Nephron (organoid): ENCODE measurements at regions not wholly inside any gene's neighbourhood (a gene's known extent, or its start where the extent isn't known, plus 50 kb on each side); places are given as distances from the start of the nearest gene placed in this dataset.

Experiments
- H3K27ac Mint-ChIP-seq, 3 experiments: 2 replicates each; pipeline ENCODE4 v1.8.0; 2020; ENCODE audit warnings: mixed read lengths in 3 of 3, mild to moderate bottlenecking in 2 of 3, moderate library complexity in 1 of 3
- H3K27me3 Mint-ChIP-seq: 2 replicates; pipeline ENCODE4 v1.8.0; 2021; ENCODE audit warnings: low read depth, mild to moderate bottlenecking, moderate library complexity, mixed read lengths
- H3K36me3 Mint-ChIP-seq: 2 replicates; pipeline ENCODE4 v1.8.0; 2020; ENCODE audit warnings: low read depth, mixed read lengths
- H3K4me1 Mint-ChIP-seq: 2 replicates; pipeline ENCODE4 v1.8.0; 2020; ENCODE audit warnings: mixed read lengths
- H3K4me3 Mint-ChIP-seq, 3 experiments: 2 replicates each; pipeline ENCODE4 v1.8.0; 2020; ENCODE audit warnings: mild to moderate bottlenecking in 3 of 3, mixed read lengths in 3 of 3, moderate library complexity in 2 of 3
- H3K9me3 Mint-ChIP-seq: 2 replicates; pipeline ENCODE4 v1.8.0; 2020; ENCODE audit warnings: mixed read lengths
- TF ChIP-seq, protein P1 (sequence below), 3 experiments: fragments of 200-600 bp; sonication (generic); IDR thresholded peaks; one replicate each; pipeline ENCODE4 v1.5.0; 2021; ENCODE audit warnings: antibody characterized with exemption in 3 of 3; ENCODE audit not compliant: unreplicated experiment in 3 of 3

DNA sequence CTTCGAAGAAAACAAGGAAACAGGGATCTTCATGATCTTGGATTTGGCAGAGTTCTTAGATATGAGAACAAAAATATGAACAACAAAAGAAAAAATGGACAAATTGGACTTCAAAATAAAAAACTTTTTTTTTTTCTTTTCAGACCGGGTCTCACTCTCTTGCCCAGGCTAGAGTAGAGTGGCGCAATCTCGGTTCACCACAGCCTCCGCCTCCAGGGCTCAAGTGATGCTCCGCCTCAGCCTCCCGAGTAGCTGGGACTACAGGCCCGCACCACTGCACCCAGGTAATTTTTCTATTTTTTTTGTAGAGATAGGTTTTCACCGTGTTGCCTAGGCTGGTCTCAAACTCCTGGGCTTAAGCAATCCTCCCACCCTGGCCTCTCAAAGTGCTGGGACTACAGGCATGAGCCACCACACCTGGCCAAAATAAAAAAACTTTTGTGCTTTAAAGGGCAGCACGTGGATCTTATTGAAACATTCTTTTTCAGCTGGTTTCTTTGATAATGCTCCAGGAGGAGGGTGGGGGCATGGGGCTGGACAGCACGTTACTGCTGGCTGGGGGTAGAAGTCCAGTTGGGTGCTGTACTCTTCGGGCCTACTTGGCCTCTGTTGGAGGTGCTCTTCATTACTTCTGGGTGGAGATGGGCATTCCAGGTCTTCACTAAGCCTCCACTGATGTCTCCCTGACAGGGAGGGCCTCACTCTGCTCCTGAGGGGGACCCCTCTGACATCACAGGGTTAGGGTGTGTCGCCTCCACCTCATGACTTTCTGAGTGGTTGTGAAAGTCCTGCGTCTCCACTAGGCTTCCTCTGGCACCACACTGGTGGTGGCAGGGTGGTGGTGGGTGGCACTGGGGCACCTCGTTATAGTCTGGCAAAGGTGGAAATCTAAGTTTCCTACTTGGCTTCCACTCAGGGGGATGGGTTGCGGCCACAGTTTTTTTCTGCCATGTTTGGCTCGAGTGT lies 150.5 kb upstream of the XPO1 start:
- Mint-ChIP-seq H3K36me3 (no peaks in the 10 kb centered on the region), H3K4me3 (no peak overlapping the region), H3K27ac (no peak overlapping the region), H3K4me1 (no peaks in the 10 kb centered on the region), H3K9me3 (no peaks in the 10 kb centered on the region), H3K27me3 (no peaks in the 10 kb centered on the region)
- TF ChIP-seq, protein P1, sequence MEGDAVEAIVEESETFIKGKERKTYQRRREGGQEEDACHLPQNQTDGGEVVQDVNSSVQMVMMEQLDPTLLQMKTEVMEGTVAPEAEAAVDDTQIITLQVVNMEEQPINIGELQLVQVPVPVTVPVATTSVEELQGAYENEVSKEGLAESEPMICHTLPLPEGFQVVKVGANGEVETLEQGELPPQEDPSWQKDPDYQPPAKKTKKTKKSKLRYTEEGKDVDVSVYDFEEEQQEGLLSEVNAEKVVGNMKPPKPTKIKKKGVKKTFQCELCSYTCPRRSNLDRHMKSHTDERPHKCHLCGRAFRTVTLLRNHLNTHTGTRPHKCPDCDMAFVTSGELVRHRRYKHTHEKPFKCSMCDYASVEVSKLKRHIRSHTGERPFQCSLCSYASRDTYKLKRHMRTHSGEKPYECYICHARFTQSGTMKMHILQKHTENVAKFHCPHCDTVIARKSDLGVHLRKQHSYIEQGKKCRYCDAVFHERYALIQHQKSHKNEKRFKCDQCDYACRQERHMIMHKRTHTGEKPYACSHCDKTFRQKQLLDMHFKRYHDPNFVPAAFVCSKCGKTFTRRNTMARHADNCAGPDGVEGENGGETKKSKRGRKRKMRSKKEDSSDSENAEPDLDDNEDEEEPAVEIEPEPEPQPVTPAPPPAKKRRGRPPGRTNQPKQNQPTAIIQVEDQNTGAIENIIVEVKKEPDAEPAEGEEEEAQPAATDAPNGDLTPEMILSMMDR (IDR thresholded peaks at IDR 0.05; ENCODE audit: unreplicated experiment in 3 of 3): no peak

DNA sequence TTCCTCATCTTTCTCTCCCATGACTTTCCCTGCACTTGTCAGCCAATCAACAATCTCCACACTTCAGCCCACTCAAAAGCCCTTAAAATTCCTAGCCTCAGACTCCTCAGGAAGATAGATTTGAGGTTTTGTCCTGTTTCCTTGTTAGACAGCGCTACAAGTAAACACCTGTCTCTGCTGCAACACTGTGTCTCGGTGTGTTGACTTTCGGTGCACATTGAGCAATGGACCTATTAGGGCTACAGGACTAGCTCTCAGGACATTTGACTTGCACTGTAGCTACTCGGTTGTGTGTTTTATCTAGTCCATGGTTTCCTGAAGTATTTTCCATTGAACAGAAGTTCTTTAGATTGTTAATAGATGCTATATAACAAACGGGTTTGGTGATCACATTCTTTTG lies 140.9 kb upstream of the XPO1 start:
- H3K27me3 Mint-ChIP-seq: peaks cover 3% of the 10 kb centered on the region
- no peaks in the 10 kb centered on the region for H3K4me1 Mint-ChIP-seq
- H3K4me3 Mint-ChIP-seq: no peak overlapping the region
- H3K9me3 Mint-ChIP-seq: peaks cover 23% of the 10 kb centered on the region
- no peaks in the 10 kb centered on the region for H3K36me3 Mint-ChIP-seq
- no peak overlapping the region for H3K27ac Mint-ChIP-seq
- TF ChIP-seq, protein P1 (IDR thresholded peaks at IDR 0.05; ENCODE audit: unreplicated experiment in 3 of 3): no peak

DNA sequence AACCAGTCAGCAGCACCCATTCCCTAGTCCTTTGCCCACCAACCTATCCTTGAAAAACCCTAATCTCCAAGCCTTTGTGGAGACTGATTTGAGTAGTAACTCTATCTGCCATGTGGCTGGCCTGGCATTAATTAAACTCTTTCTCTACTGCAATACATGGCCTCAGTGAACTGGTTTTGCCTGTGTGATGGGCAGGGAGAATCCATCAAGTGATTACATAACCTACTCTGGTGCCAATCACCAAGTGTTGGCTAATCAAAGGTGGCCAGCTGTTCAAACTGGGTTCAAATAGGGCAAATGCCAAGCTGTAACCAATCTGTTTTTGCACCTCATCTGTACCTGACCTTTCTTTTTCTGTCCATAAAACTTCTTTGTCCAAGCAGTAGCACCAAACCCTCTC lies 139.8 kb upstream of the XPO1 start:
- Mint-ChIP-seq H3K4me3 (no peak overlapping the region), H3K36me3 (no peaks in the 10 kb centered on the region), H3K27ac (no peak overlapping the region), H3K9me3 (peaks cover 25% of the 10 kb centered on the region), H3K27me3 (no peaks in the 10 kb centered on the region), H3K4me1 (no peaks in the 10 kb centered on the region)
- TF ChIP-seq, protein P1 (IDR thresholded peaks at IDR 0.05; ENCODE audit: unreplicated experiment in 3 of 3): no peak

DNA sequence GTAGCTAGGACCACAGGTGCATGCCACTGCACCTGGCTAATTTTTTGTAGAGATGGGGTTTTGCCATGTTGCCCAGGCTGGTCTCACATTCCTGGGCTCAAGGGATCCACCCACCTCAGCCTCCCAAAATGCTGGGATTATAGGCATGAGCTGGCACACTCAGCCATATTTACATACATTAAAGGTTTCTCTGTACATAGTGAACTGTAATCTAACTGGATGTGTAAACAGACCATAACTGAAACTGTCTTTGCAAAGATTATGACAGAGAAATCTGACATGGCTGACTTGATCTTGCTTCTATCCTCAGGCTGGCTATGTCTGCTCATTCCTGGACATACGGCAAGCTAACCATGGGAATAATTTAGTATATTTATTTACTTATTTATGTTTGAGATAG lies 139.2 kb upstream of the XPO1 start:
- Mint-ChIP-seq H3K9me3 (peaks cover 25% of the 10 kb centered on the region), H3K4me1 (no peaks in the 10 kb centered on the region), H3K36me3 (no peaks in the 10 kb centered on the region), H3K4me3 (no peak overlapping the region), H3K27ac (no peak overlapping the region), H3K27me3 (no peaks in the 10 kb centered on the region)
- TF ChIP-seq, protein P1 (IDR thresholded peaks at IDR 0.05; ENCODE audit: unreplicated experiment in 3 of 3): no peak

DNA sequence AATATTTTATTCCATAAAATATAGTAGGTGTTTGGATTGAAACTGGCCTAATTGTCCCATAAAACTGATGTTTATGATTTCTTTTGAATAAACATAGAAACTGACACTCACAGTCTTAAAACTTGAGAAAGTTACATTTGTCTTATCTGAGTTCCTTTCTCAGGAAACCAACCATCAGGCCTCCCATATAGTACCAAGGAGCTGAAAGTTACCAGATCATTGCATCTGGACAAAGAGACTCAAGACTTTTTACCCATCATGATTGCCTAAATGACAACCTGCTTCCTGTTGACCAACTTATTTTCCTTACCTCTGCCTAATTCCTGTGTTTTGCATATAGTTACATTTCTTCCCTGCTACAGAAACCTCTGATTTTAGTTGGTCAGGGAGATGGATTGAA lies 137.0 kb upstream of the XPO1 start:
- Mint-ChIP-seq H3K27ac (no peak overlapping the region), H3K9me3 (peaks cover 27% of the 10 kb centered on the region), H3K4me3 (no peak overlapping the region), H3K4me1 (peaks cover 18% of the 10 kb centered on the region), H3K36me3 (no peaks in the 10 kb centered on the region), H3K27me3 (no peaks in the 10 kb centered on the region)
- TF ChIP-seq, protein P1 (IDR thresholded peaks at IDR 0.05; ENCODE audit: unreplicated experiment in 3 of 3): no peak
